Muscle of leg (tissue), 3 donors: ENCODE measurements at regions not wholly inside any gene's neighbourhood (a gene's known extent, or its start where the extent isn't known, plus 50 kb on each side); places are given as distances from the start of the nearest gene placed in this dataset.

Experiments
- DNase-seq: peaks from one replicate; pipeline ENCODE4 v3.0.0; 2013
- H3K27ac ChIP-seq: one replicate; pipeline ENCODE4 v1.5.1; 2013; ENCODE audit warnings: mild to moderate bottlenecking, low read length, control low read depth
- H3K27me3 ChIP-seq: one replicate; pipeline ENCODE4 v1.6.1; 2013; ENCODE audit warnings: low read length; ENCODE audit not compliant: control insufficient read depth, insufficient read depth
- H3K36me3 ChIP-seq: one replicate; pipeline ENCODE4 v1.6.1; 2013; ENCODE audit warnings: low read length; ENCODE audit not compliant: control insufficient read depth, insufficient read depth
- H3K4me1 ChIP-seq: one replicate; pipeline ENCODE4 v1.6.1; 2013; ENCODE audit warnings: low read length; ENCODE audit not compliant: control insufficient read depth, insufficient read depth
- H3K4me3 ChIP-seq: one replicate; pipeline ENCODE4 v1.5.1; 2013; ENCODE audit warnings: low read length, control low read depth
- H3K9me3 ChIP-seq: replicated peaks from 2 replicates; pipeline ENCODE4 v1.6.1; 2013; ENCODE audit warnings: low read depth, low read length; ENCODE audit not compliant: control insufficient read depth
- WGBS: methylation state at CpG from one replicate; pipeline ENCODE4 v1.1.5; 2013; ENCODE audit warnings: missing lambda C conversion rate; ENCODE audit not compliant: insufficient coverage; 5-methylcytosine and 5-hydroxymethylcytosine counted together

- no peak overlapping the region for H3K27ac ChIP-seq
- 80% methylated on average over 1 of the region's 2 CpGs for WGBS
- DNase-seq: no peak
- H3K9me3 ChIP-seq: no peaks in the 10 kb centered on the region
- no peaks in the 10 kb centered on the region for H3K27me3 ChIP-seq
- H3K36me3 ChIP-seq: no peaks in the 10 kb centered on the region
- no peaks in the 10 kb centered on the region for H3K4me1 ChIP-seq
- no peak overlapping the region for H3K4me3 ChIP-seq
Observed at GRCh38 chr11:106212081-106212480, 134.6 kb downstream of the AASDHPPT start.

GRCh38 chr11:106216281-106216680, 138.8 kb downstream of the AASDHPPT start:
- Histone ChIP-seq H3K27ac (no peak overlapping the region), H3K36me3 (no peaks in the 10 kb centered on the region), H3K4me1 (no peaks in the 10 kb centered on the region), H3K27me3 (no peaks in the 10 kb centered on the region), H3K9me3 (no peaks in the 10 kb centered on the region), H3K4me3 (no peak overlapping the region)
- 14% methylated on average over 1 of the region's 1 CpG for WGBS
- DNase-seq: peak; percentile 5

DNA sequence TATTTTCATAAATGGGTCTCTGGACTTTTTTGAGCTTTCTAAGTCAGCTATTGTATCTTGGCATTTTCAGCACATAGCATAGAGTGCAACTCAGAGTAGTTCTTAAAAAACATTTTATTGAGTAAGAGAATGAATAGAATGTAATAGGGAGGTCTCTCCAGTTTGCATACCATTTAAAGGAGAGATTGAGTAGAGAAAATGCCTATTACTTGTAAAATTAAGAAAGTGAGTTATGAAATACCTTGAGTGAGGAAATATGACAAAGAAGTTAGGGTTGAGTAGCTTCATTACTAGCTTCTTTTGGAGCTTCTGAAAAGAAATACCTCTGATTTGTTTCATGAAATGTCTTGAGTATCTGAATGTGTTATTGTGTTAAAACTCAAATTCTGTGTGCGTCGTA, 140.0 kb downstream of the AASDHPPT start:
- no peaks in the 10 kb centered on the region for H3K4me1 ChIP-seq
- peaks cover 4% of the 10 kb centered on the region for H3K9me3 ChIP-seq
- 100% methylated on average over 2 of the region's 2 CpGs for WGBS
- H3K27ac ChIP-seq: no peak overlapping the region
- H3K4me3 ChIP-seq: no peak overlapping the region
- DNase-seq: no peak
- H3K36me3 ChIP-seq: no peaks in the 10 kb centered on the region
- H3K27me3 ChIP-seq: no peaks in the 10 kb centered on the region

- Histone ChIP-seq H3K9me3 (peaks cover 10% of the 10 kb centered on the region), H3K36me3 (no peaks in the 10 kb centered on the region), H3K27ac (no peak overlapping the region), H3K4me3 (no peak overlapping the region), H3K27me3 (no peaks in the 10 kb centered on the region), H3K4me1 (no peaks in the 10 kb centered on the region)
- peak; percentile 5 for DNase-seq
- WGBS: 32% methylated on average over 2 of the region's 3 CpGs
Observed at GRCh38 chr11:106218106-106218505, 140.6 kb downstream of the AASDHPPT start.

- 100% methylated on average over 1 of the region's 4 CpGs for WGBS
- no peak overlapping the region for H3K27ac ChIP-seq
- H3K36me3 ChIP-seq: no peaks in the 10 kb centered on the region
- H3K4me3 ChIP-seq: no peak overlapping the region
- no peak for DNase-seq
- H3K4me1 ChIP-seq: no peaks in the 10 kb centered on the region
- H3K9me3 ChIP-seq: peaks cover 19% of the 10 kb centered on the region
- no peaks in the 10 kb centered on the region for H3K27me3 ChIP-seq
Observed at GRCh38 chr11:106222626-106223025, 145.2 kb downstream of the AASDHPPT start.

DNA sequence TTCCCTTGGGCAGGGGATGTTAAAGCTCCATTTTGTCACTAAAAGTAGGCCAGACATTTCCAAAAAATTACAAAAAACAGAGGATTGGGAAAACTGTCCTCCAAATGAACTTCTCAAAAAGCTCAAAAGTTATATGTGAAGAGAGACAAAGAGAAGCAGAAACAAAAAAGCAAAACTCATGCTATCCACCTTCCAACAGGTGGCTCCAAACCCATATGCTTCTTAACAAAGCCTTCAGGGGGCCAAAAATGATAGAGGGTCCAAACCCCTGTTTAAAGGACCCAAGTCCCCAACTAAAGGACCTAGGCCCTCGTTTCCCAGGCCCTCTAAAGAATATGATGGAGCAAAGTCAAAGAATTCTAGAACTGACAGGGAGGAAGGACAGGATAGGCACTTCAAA, 146.7 kb downstream of the AASDHPPT start:
- Histone ChIP-seq H3K27me3 (no peaks in the 10 kb centered on the region), H3K36me3 (no peaks in the 10 kb centered on the region), H3K9me3 (peaks cover 19% of the 10 kb centered on the region), H3K4me3 (no peak overlapping the region), H3K4me1 (no peaks in the 10 kb centered on the region), H3K27ac (no peak overlapping the region)
- no CpG with 5 or more reads among the region's 1 CpG for WGBS
- DNase-seq: no peak

- peaks cover 4% of the 10 kb centered on the region for H3K9me3 ChIP-seq
- H3K27me3 ChIP-seq: no peaks in the 10 kb centered on the region
- no CpG with 5 or more reads among the region's 1 CpG for WGBS
- no peak overlapping the region for H3K27ac ChIP-seq
- H3K4me1 ChIP-seq: no peaks in the 10 kb centered on the region
- no peak overlapping the region for H3K4me3 ChIP-seq
- no peak for DNase-seq
- no peaks in the 10 kb centered on the region for H3K36me3 ChIP-seq
Observed at GRCh38 chr11:106228996-106229395, 151.5 kb downstream of the AASDHPPT start.

DNA sequence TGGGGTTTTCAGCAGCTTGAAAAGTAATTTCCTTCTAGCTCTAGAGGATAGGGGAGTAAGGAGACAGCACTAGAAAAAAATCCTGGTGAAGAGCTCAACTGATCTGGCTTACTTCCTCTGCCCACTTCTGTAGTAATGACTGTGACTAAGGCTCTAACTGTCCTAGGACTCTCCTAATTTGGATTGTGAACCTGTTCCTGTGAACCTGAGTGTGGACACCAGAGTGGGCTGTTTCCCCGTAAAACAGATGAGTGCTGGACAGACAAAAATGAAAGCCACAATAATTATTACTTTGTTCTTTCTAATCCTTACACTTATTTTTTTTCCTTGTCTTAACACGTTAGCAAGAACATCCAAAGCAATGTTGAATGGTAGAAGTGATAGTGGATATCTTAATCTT, 154.1 kb downstream of the AASDHPPT start:
- Histone ChIP-seq H3K27me3 (no peaks in the 10 kb centered on the region), H3K36me3 (no peaks in the 10 kb centered on the region), H3K4me1 (no peaks in the 10 kb centered on the region), H3K9me3 (no peaks in the 10 kb centered on the region), H3K27ac (no peak overlapping the region), H3K4me3 (no peak overlapping the region)
- WGBS: 100% methylated on average over 1 of the region's 2 CpGs
- peak; percentile 12 for DNase-seq

DNA sequence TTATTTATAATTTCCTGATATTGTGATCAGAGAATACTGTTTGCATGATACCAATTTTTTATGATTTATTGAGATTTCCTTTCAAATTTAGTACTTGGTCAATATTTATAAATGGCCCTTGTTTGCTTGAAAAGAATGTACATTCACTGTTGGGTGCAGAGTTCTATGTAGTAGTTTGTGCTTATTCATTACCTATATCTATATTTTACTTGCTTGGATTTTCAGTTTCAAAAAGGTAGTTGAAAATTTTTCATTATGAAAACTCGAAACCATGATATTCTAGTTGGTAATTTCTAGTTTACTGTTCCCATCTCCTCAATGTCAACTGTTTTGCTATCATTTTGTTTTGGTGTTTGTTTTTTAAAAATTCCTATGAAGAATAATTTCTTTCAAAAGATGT, 155.7 kb downstream of the AASDHPPT start:
- no peaks in the 10 kb centered on the region for H3K9me3 ChIP-seq
- H3K27ac ChIP-seq: no peak overlapping the region
- no peaks in the 10 kb centered on the region for H3K27me3 ChIP-seq
- no peaks in the 10 kb centered on the region for H3K36me3 ChIP-seq
- no peak overlapping the region for H3K4me3 ChIP-seq
- H3K4me1 ChIP-seq: no peaks in the 10 kb centered on the region
- DNase-seq: no peak
- no CpG with 5 or more reads among the region's 1 CpG for WGBS

DNA sequence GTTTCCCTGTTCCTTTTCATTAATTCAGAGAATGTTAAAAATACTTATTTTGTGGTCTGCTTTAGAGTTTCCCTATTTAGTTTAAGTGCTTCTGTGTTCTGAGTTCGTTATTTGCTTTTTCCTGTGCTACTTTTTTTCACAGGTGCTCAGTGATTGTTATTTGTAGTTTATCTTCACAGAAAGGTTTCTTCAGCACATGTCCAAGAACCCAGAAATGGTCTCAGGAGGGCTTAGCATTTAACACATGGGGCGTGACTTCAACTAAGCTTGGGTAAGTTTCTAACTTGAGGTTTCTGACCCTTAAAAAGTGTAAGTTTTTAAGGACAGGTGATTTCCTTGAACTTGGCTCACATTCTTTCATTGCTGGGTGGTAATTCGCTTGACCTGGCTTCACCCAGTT, 157.3 kb downstream of the AASDHPPT start:
- Histone ChIP-seq H3K9me3 (no peaks in the 10 kb centered on the region), H3K4me1 (no peaks in the 10 kb centered on the region), H3K27me3 (no peaks in the 10 kb centered on the region), H3K27ac (no peak overlapping the region), H3K4me3 (no peak overlapping the region), H3K36me3 (no peaks in the 10 kb centered on the region)
- no peak for DNase-seq
- 80% methylated on average over 1 of the region's 3 CpGs for WGBS

GRCh38 chr11:106236295-106236694, 158.8 kb downstream of the AASDHPPT start:
- H3K27me3 ChIP-seq: no peaks in the 10 kb centered on the region
- WGBS: no CpG with 5 or more reads among the region's 2 CpGs
- no peaks in the 10 kb centered on the region for H3K4me1 ChIP-seq

More at GRCh38 chr11:106236295-106236694, 158.8 kb downstream of the AASDHPPT start:
- no peaks in the 10 kb centered on the region for H3K9me3 ChIP-seq
- H3K4me3 ChIP-seq: no peak overlapping the region
- no peaks in the 10 kb centered on the region for H3K36me3 ChIP-seq
- no peak for DNase-seq
- H3K27ac ChIP-seq: no peak overlapping the region
